A172 (cell line): ENCODE measurements at regions not wholly inside any gene's neighbourhood (a gene's known extent, or its start where the extent isn't known, plus 50 kb on each side); places are given as distances from the start of the nearest gene placed in this dataset.
A peak's percentile ranks its signal among the peaks of the same experiment; 100 is the strongest.
"Not testable (repeated sequence)": the region's sequence is repeated elsewhere in the genome, so short reads cannot be mapped to it uniquely, and the experiment has no call there.

Source experiments
- DNase-seq: peaks from one replicate; pipeline ENCODE4 v3.0.0-alpha.2; 2015; ENCODE audit warnings: low spot score

- DNase-seq, result no peak
Measured at GRCh38 chr10:117492504-117492903, 50.0 kb upstream of the EMX2 start.

GRCh38 chr10:117488004-117488403 lies 54.5 kb upstream of the EMX2 start:
- no peak for DNase-seq

GRCh38 chr10:117486606-117487005 lies 55.9 kb upstream of the EMX2 start:
- no peak for DNase-seq

GRCh38 chr10:117483056-117483590 lies 59.4 kb upstream of the EMX2 start:
- DNase-seq, result no peak

GRCh38 chr10:117481011-117481410 lies 61.5 kb upstream of the EMX2 start:
- not testable (repeated sequence) for DNase-seq

- no peak for DNase-seq
Measured at GRCh38 chr10:117480097-117480496, 62.4 kb upstream of the EMX2 start.

- DNase-seq, result peak; percentile 80
Measured at GRCh38 chr10:117477961-117478670, 64.4 kb upstream of the EMX2 start.

GRCh38 chr10:117477211-117477947 lies 65.2 kb upstream of the EMX2 start:
- no peak for DNase-seq

GRCh38 chr10:117476716-117477115 lies 65.8 kb upstream of the EMX2 start:
- no peak for DNase-seq

GRCh38 chr10:117476281-117476680 lies 66.3 kb upstream of the EMX2 start:
- DNase-seq, result no peak

GRCh38 chr10:117472872-117473271 lies 69.7 kb upstream of the EMX2 start:
- no peak for DNase-seq

- no peak for DNase-seq
Measured at GRCh38 chr10:117471344-117471874, 71.1 kb upstream of the EMX2 start.

GRCh38 chr10:117470733-117471132 lies 71.8 kb upstream of the EMX2 start:
- DNase-seq, result no peak

- no peak for DNase-seq
Measured at GRCh38 chr10:117468665-117469064, 73.9 kb upstream of the EMX2 start.

- DNase-seq, result no peak
Measured at GRCh38 chr10:117464176-117464575, 78.4 kb upstream of the EMX2 start.

- DNase-seq, result no peak
Measured at GRCh38 chr10:117463545-117463920, 79.0 kb upstream of the EMX2 start.

- no peak for DNase-seq
Measured at GRCh38 chr10:117462816-117463544, 79.6 kb upstream of the EMX2 start.

- peak; percentile 62 for DNase-seq
Measured at GRCh38 chr10:117462424-117462792, 80.1 kb upstream of the EMX2 start.

- peak; percentile 97 for DNase-seq
Measured at GRCh38 chr10:117461766-117462423, 80.7 kb upstream of the EMX2 start.

GRCh38 chr10:117460846-117461765 lies 81.4 kb upstream of the EMX2 start:
- peak; percentile 81 for DNase-seq

GRCh38 chr10:117458571-117458970 lies 83.3 kb upstream of the PDZD8 start:
- DNase-seq, result no peak
